ENCODE measurements at regions not wholly inside any gene's neighbourhood (a gene's known extent, or its start where the extent isn't known, plus 50 kb on each side); places are given as distances from the start of the nearest gene placed in this dataset.

DNA sequence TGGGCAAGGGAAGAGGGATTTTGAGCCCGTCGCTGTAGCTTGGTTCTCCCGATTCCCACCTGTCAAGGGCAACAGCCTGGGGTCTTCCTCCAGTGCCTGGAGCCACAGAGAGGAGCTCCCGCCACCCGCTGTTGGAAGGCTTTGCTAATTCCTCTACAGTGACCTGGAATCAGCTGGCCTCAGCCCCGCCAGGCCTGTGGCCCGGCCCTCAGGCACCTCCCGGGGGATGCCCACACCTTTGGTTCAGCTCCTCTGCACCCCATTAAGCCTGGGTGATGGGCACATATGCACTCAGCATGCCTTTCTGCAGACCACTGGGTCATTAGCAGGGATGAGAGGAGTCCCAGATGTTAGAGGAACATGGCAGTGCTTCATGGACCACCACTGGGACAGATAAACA, 121.4 kb upstream of the MKI67 start:
- Histone ChIP-seq H3K27ac (ENCODE audit: poor library complexity, severe bottlenecking) (no peak overlapping the region), H3K4me3 (ENCODE audit: severe bottlenecking) (no peak overlapping the region), H3K27me3 (ENCODE audit: insufficient read depth, poor library complexity, severe bottlenecking) (no peaks in the 10 kb centered on the region), H3K4me1 (ENCODE audit: insufficient read depth, poor library complexity, severe bottlenecking) (no peaks in the 10 kb centered on the region), H3K36me3 (ENCODE audit: low read depth) (no peaks in the 10 kb centered on the region), H3K9me3 (ENCODE audit: severe bottlenecking) (no peaks in the 10 kb centered on the region)
- ATAC-seq (ENCODE audit: low read depth): no peak
- no peak for DNase-seq (ENCODE audit: low spot score)
- TF ChIP-seq, protein P1, sequence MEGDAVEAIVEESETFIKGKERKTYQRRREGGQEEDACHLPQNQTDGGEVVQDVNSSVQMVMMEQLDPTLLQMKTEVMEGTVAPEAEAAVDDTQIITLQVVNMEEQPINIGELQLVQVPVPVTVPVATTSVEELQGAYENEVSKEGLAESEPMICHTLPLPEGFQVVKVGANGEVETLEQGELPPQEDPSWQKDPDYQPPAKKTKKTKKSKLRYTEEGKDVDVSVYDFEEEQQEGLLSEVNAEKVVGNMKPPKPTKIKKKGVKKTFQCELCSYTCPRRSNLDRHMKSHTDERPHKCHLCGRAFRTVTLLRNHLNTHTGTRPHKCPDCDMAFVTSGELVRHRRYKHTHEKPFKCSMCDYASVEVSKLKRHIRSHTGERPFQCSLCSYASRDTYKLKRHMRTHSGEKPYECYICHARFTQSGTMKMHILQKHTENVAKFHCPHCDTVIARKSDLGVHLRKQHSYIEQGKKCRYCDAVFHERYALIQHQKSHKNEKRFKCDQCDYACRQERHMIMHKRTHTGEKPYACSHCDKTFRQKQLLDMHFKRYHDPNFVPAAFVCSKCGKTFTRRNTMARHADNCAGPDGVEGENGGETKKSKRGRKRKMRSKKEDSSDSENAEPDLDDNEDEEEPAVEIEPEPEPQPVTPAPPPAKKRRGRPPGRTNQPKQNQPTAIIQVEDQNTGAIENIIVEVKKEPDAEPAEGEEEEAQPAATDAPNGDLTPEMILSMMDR (IDR thresholded peaks at IDR 0.05; ENCODE audit: poor library complexity, severe bottlenecking): no peak

DNA sequence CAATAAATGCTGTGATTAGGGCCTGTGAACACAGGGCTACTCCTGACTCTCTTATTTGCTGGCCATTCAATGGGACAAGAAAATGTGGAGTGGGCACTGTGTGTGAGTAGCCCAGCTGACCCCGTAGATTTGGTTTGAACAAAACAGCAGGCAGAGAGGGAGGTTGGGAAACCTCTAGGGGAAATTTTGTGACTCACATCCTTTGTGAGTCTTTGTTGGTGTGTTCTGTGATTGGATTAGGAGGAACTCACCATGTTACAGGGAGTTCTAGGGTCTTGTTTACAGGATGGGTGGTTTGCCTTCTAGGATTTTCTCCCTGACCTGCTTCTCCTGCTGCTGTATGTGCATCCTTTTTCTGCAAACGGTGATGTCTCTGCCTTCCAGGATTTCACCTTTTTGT, 128.3 kb upstream of the MKI67 start:
- H3K27me3 ChIP-seq (ENCODE audit: insufficient read depth, poor library complexity, severe bottlenecking): no peaks in the 10 kb centered on the region
- no peaks in the 10 kb centered on the region for H3K9me3 ChIP-seq (ENCODE audit: severe bottlenecking)
- H3K4me1 ChIP-seq (ENCODE audit: insufficient read depth, poor library complexity, severe bottlenecking): no peaks in the 10 kb centered on the region
- DNase-seq (ENCODE audit: low spot score) (no peak), ATAC-seq (ENCODE audit: low read depth) (peak; percentile 44; the same call in 1 of the 3 replicates)
- H3K27ac ChIP-seq (ENCODE audit: poor library complexity, severe bottlenecking): no peak overlapping the region
- H3K4me3 ChIP-seq (ENCODE audit: severe bottlenecking): no peak overlapping the region
- no peaks in the 10 kb centered on the region for H3K36me3 ChIP-seq (ENCODE audit: low read depth)
- TF ChIP-seq, protein P1 (IDR thresholded peaks at IDR 0.05; ENCODE audit: poor library complexity, severe bottlenecking): no peak

DNA sequence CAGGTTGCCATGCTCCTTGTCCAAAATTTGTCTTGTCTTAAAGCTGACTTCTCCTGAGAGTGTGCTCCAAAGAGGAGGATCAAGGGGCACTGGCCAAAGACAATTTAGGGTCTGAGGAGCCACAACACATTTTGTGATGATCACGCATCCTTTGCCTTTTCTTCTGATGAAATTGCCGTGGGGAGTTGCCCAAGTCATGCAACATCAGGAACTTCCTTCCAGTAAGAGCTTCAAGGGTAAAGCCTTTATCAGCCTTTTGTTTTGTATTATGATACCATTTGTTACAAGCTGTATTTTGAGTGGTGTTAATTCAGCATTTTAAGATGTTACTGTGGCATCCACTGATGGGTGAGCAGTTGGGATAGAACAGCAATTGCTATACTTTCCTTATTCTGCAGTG, 131.2 kb upstream of the MKI67 start:
- Histone ChIP-seq H3K36me3 (ENCODE audit: low read depth) (no peaks in the 10 kb centered on the region), H3K27ac (ENCODE audit: poor library complexity, severe bottlenecking) (no peak overlapping the region), H3K4me1 (ENCODE audit: insufficient read depth, poor library complexity, severe bottlenecking) (no peaks in the 10 kb centered on the region), H3K9me3 (ENCODE audit: severe bottlenecking) (no peaks in the 10 kb centered on the region), H3K27me3 (ENCODE audit: insufficient read depth, poor library complexity, severe bottlenecking) (no peaks in the 10 kb centered on the region), H3K4me3 (ENCODE audit: severe bottlenecking) (no peak overlapping the region)
- ATAC-seq (ENCODE audit: low read depth) (no peak), DNase-seq (ENCODE audit: low spot score) (no peak)
- TF ChIP-seq, protein P1 (IDR thresholded peaks at IDR 0.05; ENCODE audit: poor library complexity, severe bottlenecking): no peak

DNA sequence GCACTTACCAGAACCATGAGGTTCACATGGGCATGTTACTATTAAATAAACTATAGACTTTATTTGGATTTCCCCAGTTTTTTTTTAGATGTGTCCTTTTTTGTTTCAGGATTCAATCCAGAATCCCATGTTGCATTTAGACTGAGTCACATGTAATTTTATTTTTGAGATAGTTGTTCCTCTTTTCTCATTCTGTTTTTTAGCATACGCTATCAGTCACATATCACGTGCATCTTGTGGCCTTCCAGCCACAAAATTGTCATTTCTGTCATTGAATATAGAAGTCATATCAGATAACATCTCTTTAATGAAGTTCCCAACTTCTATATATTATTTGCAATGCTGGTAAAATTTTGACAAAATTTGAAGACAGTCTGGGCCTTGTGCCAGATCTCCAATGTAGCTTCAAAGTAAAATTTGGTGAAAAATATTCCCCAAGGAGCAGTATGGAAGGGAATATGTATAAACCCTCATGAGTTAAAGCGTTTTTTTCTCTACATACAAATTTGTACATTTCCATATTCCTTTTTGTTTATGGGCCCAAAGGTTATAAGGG, 132.3 kb upstream of the MKI67 start:
- no peak overlapping the region for H3K4me3 ChIP-seq (ENCODE audit: severe bottlenecking)
- ATAC-seq (ENCODE audit: low read depth): no peak
- H3K27me3 ChIP-seq (ENCODE audit: insufficient read depth, poor library complexity, severe bottlenecking): no peaks in the 10 kb centered on the region
- TF ChIP-seq, protein P1 (IDR thresholded peaks at IDR 0.05; ENCODE audit: poor library complexity, severe bottlenecking): no peak
- no peaks in the 10 kb centered on the region for H3K9me3 ChIP-seq (ENCODE audit: severe bottlenecking)
- DNase-seq (ENCODE audit: low spot score): no peak
- H3K36me3 ChIP-seq (ENCODE audit: low read depth): no peaks in the 10 kb centered on the region
- H3K27ac ChIP-seq (ENCODE audit: poor library complexity, severe bottlenecking): no peak overlapping the region
- no peaks in the 10 kb centered on the region for H3K4me1 ChIP-seq (ENCODE audit: insufficient read depth, poor library complexity, severe bottlenecking)

DNA sequence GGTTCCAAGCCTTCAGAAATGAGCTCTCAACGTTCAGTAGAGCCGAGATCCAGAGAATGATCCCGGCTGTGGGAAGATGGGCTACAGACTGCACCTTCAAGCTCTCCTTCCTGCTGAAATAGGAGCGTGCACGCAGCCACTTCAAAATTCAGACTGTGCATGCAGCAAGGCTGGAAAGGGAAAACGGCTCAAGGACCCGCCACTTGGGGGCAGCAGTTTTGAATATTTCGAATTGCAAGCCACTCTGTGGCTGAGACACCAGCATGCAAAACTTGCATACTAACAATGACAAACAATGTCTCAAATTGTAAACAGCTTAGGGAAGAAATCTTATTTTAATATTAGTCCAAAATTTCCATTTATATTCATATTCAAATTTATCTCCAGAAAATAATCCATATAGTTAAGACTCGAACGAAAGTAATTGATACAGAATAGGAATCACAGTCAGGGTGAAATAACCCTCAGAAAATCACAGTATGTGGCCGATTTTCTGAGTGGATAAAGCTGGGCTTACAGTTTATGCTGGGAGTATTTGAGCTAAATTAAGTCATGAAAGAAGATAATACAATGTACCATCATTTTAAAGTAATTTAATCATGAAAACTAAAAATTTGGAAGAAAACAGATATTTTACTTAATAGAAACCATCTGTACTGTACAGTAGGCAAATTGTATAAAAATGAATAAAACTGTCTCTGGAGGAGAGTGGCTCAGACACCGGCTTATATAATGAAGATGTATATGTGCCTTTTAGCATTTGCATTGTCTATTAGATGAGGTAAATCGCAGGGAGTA, 137.9 kb upstream of the MKI67 start:
- ATAC-seq (ENCODE audit: low read depth) (peak; percentile 71; the same call in 2 of the 3 replicates), DNase-seq (ENCODE audit: low spot score) (no peak)
- TF ChIP-seq, protein P1 (IDR thresholded peaks at IDR 0.05; ENCODE audit: poor library complexity, severe bottlenecking): peak; percentile 75
- no peak overlapping the region for H3K27ac ChIP-seq (ENCODE audit: poor library complexity, severe bottlenecking)
- no peaks in the 10 kb centered on the region for H3K9me3 ChIP-seq (ENCODE audit: severe bottlenecking)
- H3K36me3 ChIP-seq (ENCODE audit: low read depth): no peaks in the 10 kb centered on the region
- no peak overlapping the region for H3K4me3 ChIP-seq (ENCODE audit: severe bottlenecking)
- H3K4me1 ChIP-seq (ENCODE audit: insufficient read depth, poor library complexity, severe bottlenecking): no peaks in the 10 kb centered on the region
- H3K27me3 ChIP-seq (ENCODE audit: insufficient read depth, poor library complexity, severe bottlenecking): peaks cover 6% of the 10 kb centered on the region

Measured in RWPE2 (cell line).